Gastrocnemius medialis (tissue), 4 donors: ENCODE measurements at regions not wholly inside any gene's neighbourhood (a gene's known extent, or its start where the extent isn't known, plus 50 kb on each side); places are given as distances from the start of the nearest gene placed in this dataset.

Experiments
- POLR2A ChIP-seq, 2 donors: fragments of 450-650 bp; IDR thresholded peaks; one replicate each; pipeline ENCODE4 v1.6.1; 2017; ENCODE audit warnings: antibody characterized with exemption in 2 of 2, mild to moderate bottlenecking in 2 of 2, moderate library complexity in 2 of 2
- TF ChIP-seq, protein P1 (sequence below), 5 experiments: fragments of 450-650 bp in 3 of 5; fragments of 200-600 bp in 2 of 5; sonication (generic) in 2 of 5; IDR thresholded peaks in 4 of 5; conservative IDR thresholded peaks in 1 of 5; 1 replicate in 4 of 5; 2 replicates in 1 of 5; pipeline ENCODE4 v1.5.1; 2016 to 2019; ENCODE audit warnings: antibody characterized with exemption in 5 of 5, mild to moderate bottlenecking in 3 of 5, moderate library complexity in 3 of 5

DNA sequence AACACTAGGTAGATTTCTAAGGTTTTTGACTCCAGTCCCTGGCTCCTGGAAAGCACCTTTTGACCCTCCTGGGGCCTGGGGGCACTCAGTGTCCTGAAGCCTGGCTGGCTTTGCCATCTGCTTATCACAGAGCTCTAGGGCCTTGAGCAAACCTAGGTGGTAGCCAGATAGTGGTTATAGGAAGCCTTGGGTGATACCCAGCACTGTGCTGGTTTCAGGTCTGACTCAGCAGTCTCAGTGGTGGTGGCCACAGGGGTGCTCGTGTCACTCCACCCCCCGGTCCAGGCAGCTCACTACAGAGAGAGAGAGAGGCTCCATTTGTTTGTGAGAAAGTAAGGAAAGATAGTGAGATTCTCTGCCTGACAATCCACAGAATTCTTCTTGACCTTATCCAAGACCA, 195.8 kb upstream of the ZFP42 start:
- TF ChIP-seq, protein P1, sequence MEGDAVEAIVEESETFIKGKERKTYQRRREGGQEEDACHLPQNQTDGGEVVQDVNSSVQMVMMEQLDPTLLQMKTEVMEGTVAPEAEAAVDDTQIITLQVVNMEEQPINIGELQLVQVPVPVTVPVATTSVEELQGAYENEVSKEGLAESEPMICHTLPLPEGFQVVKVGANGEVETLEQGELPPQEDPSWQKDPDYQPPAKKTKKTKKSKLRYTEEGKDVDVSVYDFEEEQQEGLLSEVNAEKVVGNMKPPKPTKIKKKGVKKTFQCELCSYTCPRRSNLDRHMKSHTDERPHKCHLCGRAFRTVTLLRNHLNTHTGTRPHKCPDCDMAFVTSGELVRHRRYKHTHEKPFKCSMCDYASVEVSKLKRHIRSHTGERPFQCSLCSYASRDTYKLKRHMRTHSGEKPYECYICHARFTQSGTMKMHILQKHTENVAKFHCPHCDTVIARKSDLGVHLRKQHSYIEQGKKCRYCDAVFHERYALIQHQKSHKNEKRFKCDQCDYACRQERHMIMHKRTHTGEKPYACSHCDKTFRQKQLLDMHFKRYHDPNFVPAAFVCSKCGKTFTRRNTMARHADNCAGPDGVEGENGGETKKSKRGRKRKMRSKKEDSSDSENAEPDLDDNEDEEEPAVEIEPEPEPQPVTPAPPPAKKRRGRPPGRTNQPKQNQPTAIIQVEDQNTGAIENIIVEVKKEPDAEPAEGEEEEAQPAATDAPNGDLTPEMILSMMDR (IDR thresholded peaks at IDR 0.05 in 4 of 5, conservative IDR thresholded peaks at IDR 0.05 in 1 of 5): no peak
- TF ChIP-seq POLR2A (IDR thresholded peaks at IDR 0.05): no peak
